ENCODE measurements at regions not wholly inside any gene's neighbourhood (a gene's known extent, or its start where the extent isn't known, plus 50 kb on each side); places are given as distances from the start of the nearest gene placed in this dataset.

- ChIA-PET CTCF (interaction anchor here (1.2 kb wide), 1 partner anchor 70 kb away, joined by 3 read pairs; no protein-coding TSS in a partner anchor), POLR2A (no interaction called here)
- no peak for DNase-seq (ENCODE audit: low spot score)
- peaks cover 8% of the 10 kb centered on the region for H3K36me3 Mint-ChIP-seq
- TF ChIP-seq ATF2 (CRISPR knock-in tag; IDR thresholded peaks at IDR 0.05; ENCODE audit: borderline replicate concordance, low read depth) (no peak), ZNF138 (CRISPR knock-in tag; conservative IDR thresholded peaks at IDR 0.05) (no peak), EMX1 (CRISPR knock-in tag; IDR thresholded peaks at IDR 0.05) (no peak)
- no peak for ATAC-seq
- H3K9me3 Mint-ChIP-seq: peaks cover 16% of the 10 kb centered on the region
- H3K27ac Mint-ChIP-seq: no peak overlapping the region
- no peak overlapping the region for H3K4me3 Mint-ChIP-seq
- peaks cover 5% of the 10 kb centered on the region for H3K27me3 Mint-ChIP-seq (ENCODE audit: low read depth)
- peaks cover 22% of the 10 kb centered on the region for H3K4me1 Mint-ChIP-seq
Observed at GRCh38 chr15:69548395-69549180, 96.0 kb downstream of the RPLP1 start.

DNA sequence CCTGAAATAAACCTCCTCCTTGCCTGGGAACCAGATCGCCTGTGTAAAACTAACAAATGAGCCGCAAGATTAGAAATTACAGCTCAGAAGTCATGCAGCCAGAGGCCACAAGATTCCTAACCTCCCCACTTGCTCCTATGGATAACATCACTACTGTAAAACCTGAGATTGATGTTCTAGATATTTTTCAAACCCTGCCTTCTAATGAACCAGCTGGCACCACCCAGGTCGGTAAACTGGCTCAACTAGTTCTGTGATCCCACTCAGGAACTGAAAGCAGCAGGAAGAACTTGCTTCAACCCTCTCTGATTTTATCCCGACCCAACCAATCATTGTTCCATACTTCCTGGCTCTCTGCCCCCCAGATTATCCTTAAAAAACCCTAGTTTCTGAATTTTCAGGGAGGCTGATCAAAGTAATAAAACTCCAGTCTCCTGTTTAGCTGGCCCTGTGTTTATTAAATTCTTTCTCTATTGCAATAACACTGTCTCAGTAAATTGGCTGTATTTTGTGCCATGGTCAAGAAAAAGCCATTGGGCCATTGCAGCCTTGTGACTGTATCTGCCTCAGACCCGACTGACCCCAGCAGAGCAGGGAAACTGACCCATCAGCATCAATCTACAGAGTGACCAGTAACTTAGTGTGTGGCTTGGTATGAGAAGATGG is 98.9 kb downstream of the RPLP1 start:
- peaks cover 8% of the 10 kb centered on the region for H3K36me3 Mint-ChIP-seq
- no peak overlapping the region for H3K27ac Mint-ChIP-seq
- POLR2A ChIA-PET: interaction anchor here (0.5 kb wide), 1 partner anchor 49 kb away, joined by 3 read pairs; no protein-coding TSS in a partner anchor
- no peak overlapping the region for H3K4me3 Mint-ChIP-seq
- ATAC-seq (no peak), DNase-seq (ENCODE audit: low spot score) (no peak)
- H3K4me1 Mint-ChIP-seq: peaks cover 31% of the 10 kb centered on the region
- CTCF ChIA-PET: no interaction called here
- peaks cover 5% of the 10 kb centered on the region for H3K27me3 Mint-ChIP-seq (ENCODE audit: low read depth)
- peaks cover 16% of the 10 kb centered on the region for H3K9me3 Mint-ChIP-seq
- TF ChIP-seq ZBTB43 (CRISPR knock-in tag; IDR thresholded peaks at IDR 0.05) (no peak), GTF2I (CRISPR knock-in tag; conservative IDR thresholded peaks at IDR 0.05) (no peak), ZNF671 (CRISPR knock-in tag; IDR thresholded peaks at IDR 0.05) (no peak), ESRRA (CRISPR knock-in tag; IDR thresholded peaks at IDR 0.05; ENCODE audit: borderline replicate concordance) (no peak)
- TF ChIP-seq, protein P1, sequence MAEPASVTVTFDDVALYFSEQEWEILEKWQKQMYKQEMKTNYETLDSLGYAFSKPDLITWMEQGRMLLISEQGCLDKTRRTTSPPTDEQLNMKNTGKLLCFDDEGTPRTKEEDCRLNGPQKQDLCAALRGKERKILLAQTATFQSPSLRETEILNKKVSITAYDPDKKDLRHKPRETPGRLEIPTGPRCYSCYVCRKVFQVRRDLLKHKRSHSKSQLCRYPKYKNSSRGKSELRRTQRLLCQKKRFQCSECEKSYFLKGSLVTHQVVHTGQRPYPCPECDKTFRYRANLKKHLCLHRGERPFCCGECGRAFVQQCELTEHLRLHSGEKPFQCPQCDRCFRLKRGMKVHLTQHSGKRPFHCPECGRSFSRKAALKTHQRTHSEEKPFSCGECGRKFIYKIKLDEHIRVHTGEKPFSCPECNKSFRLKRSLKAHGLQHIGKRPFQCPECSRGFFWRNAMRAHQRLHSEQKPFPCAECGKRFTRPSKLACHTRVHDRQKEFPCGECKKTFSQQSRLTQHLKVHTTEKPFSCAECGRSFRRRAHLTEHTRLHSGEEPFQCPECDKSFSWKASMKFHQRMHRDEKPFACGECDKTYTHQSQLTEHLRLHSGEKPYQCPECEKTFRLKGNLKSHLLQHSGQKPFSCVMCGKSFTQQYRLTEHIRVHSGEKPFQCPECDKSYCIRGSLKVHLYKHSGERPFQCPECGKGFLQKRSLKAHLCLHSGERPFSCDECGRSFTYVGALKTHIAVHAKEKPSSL (CRISPR knock-in tag; conservative IDR thresholded peaks at IDR 0.05): no peak

DNA sequence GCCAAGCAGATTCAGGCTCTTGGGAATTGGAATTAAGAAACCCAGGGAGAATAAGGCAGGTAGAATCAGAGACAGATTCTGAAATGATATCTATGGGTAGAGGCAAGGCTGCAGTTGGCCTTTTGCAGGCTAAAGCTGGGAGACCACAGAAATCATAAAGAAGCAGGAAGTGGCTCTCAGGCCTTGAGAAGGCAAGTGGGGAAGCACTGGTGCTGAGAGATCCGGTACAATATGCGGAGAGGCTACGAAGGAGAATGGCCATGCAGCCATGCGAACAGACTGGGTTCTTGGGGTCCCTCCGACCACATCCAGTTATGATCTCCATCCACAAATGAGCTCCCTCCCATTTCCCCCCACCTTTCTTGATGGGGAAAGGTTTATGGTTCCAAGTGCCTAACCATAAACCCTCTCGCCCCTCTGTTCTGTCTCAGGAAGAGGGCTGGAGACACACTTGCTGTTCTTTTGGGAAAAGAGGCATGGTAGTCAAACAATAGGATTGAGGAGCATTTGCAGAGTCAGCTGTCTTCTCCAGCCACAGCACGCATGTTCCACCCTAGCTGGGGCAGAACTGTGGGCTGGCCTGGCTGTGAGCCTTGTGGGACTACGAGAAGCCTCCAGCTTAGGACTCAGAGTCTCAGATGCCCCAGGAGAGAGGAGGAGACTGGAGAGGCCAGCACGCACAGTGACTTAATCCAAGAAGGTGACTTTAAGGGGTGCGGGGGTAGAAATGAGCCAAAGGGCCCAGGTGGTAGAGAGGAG is 99.6 kb downstream of the RPLP1 start:
- DNase-seq (ENCODE audit: low spot score): no peak
- H3K36me3 Mint-ChIP-seq: peaks cover 8% of the 10 kb centered on the region
- H3K4me1 Mint-ChIP-seq: peaks cover 38% of the 10 kb centered on the region
- peaks cover 16% of the 10 kb centered on the region for H3K9me3 Mint-ChIP-seq
- H3K27me3 Mint-ChIP-seq (ENCODE audit: low read depth): peaks cover 5% of the 10 kb centered on the region
- CTCF ChIA-PET: no interaction called here
- H3K27ac Mint-ChIP-seq: no peak overlapping the region
- H3K4me3 Mint-ChIP-seq: no peak overlapping the region
- no peak for ATAC-seq
- POLR2A ChIA-PET: no interaction called here
- TF ChIP-seq PRDM15 (CRISPR knock-in tag; IDR thresholded peaks at IDR 0.05) (no peak), MAX (CRISPR knock-in tag; IDR thresholded peaks at IDR 0.05) (no peak), NR3C1 (CRISPR knock-in tag; conservative IDR thresholded peaks at IDR 0.05; ENCODE audit: low read depth) (no peak), TEAD1 (CRISPR knock-in tag; IDR thresholded peaks at IDR 0.05) (no peak), ZNF219 (CRISPR knock-in tag; IDR thresholded peaks at IDR 0.05; ENCODE audit: borderline replicate concordance) (no peak), IRF1 (CRISPR knock-in tag; IDR thresholded peaks at IDR 0.05) (no peak), NR1H2 (CRISPR knock-in tag; IDR thresholded peaks at IDR 0.05) (no peak)
- TF ChIP-seq, protein P2, sequence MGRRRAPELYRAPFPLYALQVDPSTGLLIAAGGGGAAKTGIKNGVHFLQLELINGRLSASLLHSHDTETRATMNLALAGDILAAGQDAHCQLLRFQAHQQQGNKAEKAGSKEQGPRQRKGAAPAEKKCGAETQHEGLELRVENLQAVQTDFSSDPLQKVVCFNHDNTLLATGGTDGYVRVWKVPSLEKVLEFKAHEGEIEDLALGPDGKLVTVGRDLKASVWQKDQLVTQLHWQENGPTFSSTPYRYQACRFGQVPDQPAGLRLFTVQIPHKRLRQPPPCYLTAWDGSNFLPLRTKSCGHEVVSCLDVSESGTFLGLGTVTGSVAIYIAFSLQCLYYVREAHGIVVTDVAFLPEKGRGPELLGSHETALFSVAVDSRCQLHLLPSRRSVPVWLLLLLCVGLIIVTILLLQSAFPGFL (CRISPR knock-in tag; IDR thresholded peaks at IDR 0.05; ENCODE audit: borderline replicate concordance): no peak

Measured in WTC11 (cell line).